ENCODE measurements at regions not wholly inside any gene's neighbourhood (a gene's known extent, or its start where the extent isn't known, plus 50 kb on each side); places are given as distances from the start of the nearest gene placed in this dataset.
"Not testable (repeated sequence)": the region's sequence is repeated elsewhere in the genome, so short reads cannot be mapped to it uniquely, and the experiment has no call there.

DNA sequence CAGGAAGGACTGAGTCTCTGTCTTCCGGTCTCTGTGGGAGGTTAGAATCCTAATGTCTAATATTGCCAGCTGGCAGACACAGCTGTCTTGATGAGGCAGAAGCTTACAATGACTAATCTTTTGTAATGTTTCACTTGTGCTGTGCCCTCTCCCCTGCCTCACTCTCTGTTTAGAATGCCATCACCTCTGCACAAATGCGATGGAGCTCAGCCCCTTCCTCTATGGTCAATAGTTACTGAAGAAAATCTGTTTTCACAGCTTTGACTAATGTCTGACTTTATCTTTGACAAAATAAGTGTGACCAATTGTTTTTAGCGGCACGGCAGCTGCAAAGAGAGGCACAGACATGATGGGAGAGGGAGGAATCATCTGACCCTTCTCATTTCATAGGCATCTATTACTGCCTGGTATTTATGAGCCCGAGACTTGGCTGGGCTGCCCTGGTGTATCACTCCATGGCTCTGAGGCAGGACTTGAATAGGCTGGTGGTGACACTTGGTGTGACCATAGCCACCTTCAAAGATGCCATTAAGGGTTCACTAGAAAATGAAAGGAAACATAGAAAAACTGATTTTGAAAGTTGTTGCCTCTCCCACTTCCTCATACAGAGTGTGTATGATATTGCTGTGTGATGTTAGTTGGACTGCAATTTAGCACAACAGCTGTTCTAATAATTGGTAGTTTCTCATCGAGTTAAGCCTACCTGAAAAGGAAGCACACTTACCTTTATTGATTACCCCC, 163.2 kb upstream of the NBPF11 start:
- DNase-seq (ENCODE audit: low spot score) = no peak

DNA sequence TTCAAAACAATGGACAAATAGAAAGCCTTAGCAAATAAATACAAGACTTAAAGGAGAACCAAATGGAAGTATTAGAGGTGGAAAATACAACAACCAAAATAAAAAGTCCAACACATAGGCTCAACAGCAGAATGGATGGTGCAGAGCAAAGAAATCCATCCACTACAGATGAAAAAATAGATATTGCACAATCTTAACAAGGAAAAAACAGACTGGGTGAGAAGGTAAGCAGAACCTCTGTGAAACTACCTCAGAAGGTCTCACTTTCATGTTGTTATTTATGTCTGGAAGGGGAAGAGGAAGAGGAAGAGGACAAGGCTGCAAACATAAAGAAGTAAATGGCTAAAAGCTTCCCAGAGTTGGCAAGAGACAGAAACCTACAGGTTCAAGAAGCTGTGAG, 158.7 kb upstream of the NBPF11 start:
- no peak for DNase-seq (ENCODE audit: low spot score)

DNA sequence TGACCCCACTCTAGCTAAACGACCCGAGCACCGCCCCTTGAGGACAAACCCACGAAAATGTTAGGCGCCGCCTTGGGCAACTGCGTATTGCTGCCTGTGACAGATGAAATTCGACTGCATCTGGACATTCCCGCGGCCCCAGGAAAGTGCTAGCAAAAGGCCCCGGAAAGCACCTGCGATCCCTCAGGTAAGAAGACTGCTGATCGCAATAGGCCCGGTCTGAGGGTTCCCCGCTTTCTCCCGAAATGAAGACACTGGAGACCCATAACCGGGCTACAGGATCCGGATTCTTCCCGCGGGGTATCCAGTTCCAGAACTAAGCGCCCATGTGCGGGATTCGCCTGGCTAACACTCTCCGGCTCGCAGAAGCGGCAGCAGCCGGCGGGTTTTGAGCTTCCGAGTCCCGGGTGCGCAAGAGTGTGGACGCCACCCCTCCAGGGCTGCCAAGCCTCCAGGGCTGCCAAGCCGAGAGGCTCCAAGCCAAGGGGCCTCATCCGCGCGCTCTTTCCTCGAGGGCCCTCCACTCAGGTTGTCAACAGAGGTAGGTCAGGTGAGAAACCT, 157.9 kb upstream of the NBPF11 start:
- no peak for DNase-seq (ENCODE audit: low spot score)

DNA sequence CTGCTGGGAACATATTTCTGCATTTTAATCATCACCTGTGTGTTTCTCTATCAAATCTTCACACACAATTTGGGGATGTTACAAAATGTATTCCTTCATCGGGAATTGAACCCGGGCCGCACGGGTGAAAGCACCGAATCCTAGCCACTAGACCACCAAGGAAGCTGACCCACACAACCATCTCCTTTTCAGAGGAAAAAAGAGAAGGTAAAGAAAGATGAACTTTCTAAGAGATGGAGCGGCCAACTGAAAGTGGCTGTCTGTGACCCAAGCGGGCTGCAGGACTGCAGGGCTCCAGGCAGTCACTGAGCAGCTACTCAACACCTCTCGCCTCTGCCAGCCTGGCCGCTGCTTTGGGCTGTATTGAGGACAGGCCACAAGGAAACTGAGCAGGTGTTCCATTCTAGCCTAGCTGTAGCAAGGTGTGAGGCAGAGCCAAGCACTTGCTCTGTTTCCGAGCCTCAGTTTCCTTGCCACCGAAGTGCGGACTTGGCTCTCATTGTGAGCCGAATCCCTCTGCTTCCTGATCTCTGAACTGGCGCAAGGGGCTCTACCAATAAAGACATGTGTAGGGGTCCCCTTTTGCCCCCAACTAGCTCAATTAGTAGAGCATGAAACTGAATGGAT, 156.9 kb upstream of the NBPF11 start:
- no peak for DNase-seq (ENCODE audit: low spot score)

DNA sequence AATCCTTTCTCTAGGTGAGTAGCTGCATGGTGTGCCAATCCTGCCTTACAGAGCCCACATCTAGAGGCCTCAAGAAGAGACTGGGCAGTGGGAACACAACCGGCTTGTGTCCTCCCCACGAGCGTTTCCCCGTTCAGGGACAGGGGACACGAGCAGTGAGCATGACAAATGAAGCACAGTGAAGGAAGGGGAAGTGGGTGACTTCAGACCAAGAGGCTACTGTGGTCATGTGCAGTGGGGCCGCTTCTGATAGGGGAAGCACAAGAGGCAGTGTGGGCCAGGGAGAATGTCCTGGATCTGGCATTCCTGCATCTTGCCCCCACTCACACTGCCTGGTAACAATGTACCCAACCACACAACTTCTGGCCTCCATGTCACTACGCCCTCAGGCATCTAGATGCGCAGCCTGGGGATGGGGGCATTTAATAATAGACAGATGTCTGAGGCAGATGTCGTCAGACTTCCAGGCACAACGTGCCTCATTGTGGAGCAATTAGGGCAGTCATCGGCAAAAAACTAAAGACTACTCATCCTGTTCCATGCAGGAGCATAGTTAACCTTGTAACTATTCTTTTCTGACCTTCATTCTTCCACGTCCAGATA, 155.6 kb upstream of the NBPF11 start:
- DNase-seq (ENCODE audit: low spot score) = no peak

DNA sequence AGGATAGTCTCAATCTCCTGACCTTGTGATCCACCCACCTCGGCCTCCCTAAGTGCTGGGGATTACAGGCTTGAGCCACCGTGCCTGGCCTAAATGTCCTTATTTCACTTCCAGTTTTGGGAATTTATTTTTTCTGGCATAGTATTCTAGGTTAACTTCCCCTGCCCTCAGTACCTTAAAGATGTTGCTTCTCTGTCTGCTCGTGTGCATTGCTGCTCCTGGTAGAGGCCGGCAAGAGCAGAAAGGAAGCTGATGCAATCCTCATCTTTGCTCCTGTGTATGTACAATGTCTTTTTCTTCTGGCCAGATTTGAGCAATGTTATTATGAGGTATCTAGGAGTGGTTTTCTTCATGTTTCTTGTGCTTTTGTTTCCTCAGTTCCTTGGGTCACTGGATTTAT, 152.9 kb upstream of the NBPF11 start:
- DNase-seq (ENCODE audit: low spot score) = not testable (repeated sequence)

DNA sequence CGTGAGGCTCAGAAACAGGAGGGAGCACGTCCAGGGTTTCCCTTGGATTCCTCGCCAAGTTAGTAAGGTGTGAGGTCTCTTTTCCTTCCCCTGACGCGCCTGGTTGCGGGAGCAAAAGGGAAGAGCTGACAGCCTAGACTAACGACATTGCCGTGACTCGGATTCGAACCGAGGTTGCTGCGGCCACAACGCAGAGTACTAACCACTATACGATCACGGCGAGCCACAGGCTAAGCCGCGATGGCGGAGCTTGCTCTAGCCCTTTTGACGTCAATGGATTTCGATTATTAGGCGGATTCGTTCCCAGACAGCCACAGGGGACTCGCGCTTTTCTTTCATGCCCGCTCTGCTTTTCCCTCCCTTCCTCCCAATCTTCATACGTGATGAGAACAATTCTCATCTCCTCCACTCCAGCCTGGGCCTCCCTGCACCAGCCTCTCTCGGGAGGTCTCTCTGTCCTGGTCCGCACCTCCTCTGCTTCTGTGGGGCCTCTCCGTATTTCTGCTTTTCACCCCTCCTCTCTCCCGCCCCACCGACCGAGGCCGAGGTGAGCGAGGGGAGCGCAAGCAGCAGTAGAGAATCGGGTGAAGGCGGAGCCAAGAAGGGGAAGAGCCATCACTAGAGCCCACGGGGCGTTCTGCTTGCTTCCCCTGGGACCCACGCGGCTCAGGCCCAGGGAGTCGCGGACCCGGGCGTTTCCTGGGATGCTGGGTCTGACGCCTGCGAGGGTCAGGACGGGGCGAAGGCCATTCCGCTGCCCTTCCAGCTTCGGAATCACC, 150.7 kb upstream of the NBPF11 start:
- DNase-seq (ENCODE audit: low spot score) = not testable (repeated sequence)

DNA sequence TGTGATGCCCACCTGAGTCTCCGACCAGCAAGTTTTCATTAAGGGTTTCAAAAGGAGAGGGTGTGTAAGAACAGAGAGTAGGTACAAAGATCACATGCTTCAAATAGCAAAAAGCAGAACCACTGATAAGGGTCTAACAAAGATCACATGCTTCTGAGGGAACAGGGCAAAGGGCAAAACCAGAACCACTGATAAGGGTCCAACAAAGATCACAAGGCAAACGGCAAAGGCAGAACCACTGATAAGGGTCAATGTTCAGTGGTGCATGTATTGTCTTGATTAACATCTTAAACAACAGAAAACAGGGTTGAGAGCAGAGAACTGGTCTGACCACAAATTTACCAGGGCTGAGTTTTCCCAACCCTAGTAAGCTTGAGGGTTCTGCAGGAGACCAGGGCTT, 145.8 kb upstream of the NBPF11 start:
- not testable (repeated sequence) for DNase-seq (ENCODE audit: low spot score)

DNA sequence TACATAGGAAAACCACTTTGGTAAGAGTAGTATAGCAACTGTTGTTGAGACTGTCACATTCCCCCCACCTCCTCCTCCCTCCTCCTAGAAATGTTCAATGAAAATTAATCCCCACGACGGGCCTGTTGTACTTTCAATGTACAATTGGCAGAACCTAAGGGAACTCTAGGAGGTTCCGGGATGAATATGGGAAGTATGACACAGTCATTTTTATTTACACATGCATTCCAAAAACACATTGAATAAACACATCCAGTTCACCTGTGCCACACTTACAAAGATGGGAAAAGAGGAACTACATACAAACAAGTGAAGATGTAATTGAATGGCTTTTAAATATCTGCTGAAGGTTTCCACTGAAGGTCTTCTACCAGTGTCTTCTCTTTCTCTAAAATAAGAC, 144.4 kb upstream of the NBPF11 start:
- no peak for DNase-seq (ENCODE audit: low spot score)

DNA sequence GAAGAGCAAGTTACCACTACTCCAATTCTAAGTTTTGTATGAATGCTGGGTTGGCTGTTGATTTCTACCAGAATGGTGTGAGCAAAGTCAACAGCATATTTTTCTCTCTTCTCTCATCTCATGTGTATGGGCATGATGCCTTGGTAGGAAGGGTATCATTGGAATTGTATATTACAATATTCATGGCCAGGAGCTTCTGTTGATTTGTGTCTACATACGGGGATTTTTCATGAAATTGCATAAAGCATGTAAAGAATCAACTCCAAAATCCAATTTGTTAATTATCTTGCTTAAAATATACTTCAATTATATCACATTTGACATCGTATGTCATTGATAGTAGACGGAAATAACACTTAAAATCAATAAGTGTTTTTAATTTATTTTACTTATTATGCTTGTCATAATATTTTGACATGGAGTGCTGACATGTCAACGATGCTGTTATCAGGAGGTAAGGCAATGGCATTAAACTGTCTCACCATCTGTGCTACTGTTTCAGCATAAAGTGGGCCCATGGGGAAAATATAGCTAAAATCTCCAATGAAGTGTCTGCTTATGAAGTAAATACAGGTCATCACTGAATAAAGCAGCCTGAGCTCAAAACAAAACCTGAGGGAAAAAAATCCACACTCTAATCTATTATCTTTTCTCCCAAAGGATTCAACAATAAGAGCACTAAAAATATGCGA, 142.2 kb upstream of the NBPF11 start:
- DNase-seq (ENCODE audit: low spot score) = no peak

DNA sequence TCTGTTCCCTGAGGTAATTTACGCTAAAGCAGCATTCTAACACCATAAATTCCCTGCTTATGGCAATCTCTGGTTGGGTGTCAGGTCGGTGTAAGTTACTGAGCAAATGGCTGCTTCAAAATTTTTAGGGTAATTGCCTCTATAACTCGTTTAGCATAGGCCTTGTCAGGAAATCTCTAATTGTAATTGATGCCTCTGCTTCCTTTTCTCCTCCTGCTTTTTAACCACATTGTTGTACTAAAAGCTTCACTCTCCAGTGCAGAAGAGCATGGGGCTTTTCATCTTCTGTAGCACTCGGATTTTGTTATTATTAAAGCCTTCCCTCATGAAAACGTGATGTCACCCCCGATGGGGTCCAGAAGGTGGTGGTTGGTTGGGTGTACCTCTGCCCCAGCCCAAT, 141.6 kb upstream of the NBPF11 start:
- DNase-seq (ENCODE audit: low spot score) = no peak

DNA sequence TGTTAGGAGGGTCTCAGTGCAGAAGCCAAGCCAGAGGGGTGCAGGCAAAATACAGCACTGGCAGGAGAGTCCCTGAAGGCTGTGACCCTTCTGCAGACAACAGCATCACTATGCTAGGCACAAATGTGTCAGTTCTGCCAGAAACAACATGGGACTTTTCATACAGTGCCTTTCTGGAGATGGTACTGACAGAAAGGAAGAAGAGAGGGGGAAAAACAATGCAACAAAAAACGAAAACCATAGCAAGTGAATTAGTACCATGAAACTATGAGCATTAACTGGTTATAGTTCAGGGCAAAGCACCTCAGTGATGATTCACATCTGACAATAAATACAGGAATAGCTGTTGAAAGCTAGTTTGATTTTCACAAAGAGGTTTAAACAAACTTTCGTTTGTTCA, 140.8 kb upstream of the NBPF11 start:
- DNase-seq (ENCODE audit: low spot score) = no peak

DNA sequence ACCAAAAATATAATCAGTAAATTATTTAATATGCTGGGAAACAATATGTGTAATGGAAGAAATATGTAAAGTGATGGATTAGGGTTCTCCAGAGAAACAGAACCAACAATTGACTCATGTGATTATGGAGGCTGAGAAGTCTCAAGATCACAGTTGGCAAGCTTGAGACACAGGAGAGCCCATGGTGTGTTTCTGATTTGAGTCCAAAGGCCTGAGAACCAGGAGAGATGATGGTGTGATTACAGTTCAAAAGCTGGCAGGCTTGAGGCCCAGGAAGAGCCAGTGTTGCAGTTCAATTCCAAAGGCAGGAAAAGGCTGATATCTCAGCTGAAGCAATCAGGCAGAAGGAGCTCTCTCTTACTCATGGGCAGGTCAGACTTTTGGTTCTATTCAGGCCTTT, 138.8 kb upstream of the NBPF11 start:
- DNase-seq (ENCODE audit: low spot score) = no peak

DNA sequence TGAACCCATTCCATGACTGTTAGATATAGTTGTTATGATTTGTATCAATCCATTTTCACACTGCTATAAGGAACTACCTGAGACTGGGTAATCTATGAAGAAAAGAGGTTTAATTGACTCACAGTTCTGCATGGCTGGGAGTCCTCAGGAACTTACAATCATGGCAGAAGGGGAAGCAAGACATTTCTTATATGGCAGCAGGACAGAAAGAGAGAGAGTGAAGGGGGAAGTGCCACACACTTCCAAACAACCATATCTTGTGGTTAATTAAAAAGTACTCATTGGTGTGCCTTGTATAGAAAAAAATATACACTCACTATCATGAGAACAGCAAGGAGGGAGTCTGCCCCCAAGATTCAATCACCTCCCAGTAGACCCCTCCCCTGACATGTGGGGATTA, 137.6 kb upstream of the NBPF11 start:
- DNase-seq (ENCODE audit: low spot score) = no peak

DNA sequence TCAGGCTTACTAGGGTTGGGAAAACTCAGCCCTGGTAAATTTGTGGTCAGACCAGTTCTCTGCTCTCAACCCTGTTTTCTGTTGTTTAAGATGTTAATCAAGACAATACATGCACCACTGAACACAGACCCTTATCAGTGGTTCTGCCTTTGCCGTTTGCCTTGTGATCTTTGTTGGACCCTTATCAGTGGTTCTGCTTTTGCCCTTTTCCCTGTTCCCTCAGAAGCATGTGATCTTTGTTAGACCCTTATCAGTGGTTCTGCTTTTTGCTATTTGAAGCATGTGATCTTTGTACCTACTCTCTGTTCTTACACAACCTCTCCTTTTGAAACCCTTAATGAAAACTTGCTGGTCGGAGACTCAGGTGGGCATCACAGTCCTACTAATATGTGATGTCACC, 133.9 kb upstream of the NBPF11 start:
- DNase-seq (ENCODE audit: low spot score) = not testable (repeated sequence)

DNA sequence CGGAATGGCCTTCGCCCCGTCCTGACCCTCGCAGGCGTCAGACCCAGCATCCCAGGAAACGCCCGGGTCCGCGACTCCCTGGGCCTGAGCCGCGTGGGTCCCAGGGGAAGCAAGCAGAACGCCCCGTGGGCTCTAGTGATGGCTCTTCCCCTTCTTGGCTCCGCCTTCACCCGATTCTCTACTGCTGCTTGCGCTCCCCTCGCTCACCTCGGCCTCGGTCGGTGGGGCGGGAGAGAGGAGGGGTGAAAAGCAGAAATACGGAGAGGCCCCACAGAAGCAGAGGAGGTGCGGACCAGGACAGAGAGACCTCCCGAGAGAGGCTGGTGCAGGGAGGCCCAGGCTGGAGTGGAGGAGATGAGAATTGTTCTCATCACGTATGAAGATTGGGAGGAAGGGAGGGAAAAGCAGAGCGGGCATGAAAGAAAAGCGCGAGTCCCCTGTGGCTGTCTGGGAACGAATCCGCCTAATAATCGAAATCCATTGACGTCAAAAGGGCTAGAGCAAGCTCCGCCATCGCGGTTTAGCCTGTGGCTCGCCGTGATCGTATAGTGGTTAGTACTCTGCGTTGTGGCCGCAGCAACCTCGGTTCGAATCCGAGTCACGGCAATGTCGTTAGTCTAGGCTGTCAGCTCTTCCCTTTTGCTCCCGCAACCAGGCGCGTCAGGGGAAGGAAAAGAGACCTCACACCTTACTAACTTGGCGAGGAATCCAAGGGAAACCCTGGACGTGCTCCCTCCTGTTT, 128.9 kb upstream of the NBPF11 start:
- not testable (repeated sequence) for DNase-seq (ENCODE audit: low spot score)

DNA sequence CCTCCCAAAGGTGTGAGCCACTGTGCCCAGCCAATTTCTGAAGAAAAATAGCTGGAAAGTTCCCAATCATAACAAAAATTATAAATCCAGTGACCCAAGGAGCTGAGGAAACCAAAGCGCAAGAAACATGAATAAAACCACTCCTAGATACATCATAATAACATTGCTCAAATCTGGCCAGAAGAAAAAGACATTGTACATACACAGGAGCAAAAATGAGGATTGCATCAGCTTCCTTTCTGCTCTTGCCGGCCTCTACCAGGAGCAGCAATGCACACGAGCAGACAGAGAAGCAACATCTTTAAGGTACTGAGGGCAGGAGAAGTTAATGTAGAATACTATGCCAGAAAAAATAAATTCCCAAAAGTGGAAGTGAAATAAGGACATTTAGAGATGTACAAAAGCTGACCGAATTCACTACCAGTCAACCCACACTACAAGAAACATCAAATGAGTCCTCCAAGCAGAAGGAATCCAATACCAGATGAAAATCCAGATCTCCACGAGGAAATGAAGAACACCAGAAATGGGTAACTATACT, 127.0 kb upstream of the NBPF11 start:
- DNase-seq (ENCODE audit: low spot score) = not testable (repeated sequence)

DNA sequence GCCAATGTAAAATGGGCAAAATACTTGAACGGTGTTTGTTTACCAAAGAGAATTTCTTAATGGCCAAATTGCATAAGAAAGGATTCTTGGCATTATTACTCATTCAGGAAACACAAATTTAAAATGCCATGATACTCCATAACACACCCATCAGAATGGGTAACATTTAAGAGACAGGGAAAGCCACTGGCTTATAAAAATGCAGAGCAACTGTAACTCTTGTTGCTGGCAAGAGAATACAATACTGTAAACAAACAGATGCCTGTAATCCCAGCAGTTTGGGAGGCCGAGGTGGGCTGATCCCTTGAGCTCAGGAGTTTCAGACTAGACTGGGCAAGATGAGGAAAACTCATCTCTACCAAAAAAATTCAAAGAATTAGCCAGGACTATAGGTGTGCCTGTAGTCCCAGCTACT, 125.8 kb upstream of the NBPF11 start:
- DNase-seq (ENCODE audit: low spot score) = not testable (repeated sequence)

DNA sequence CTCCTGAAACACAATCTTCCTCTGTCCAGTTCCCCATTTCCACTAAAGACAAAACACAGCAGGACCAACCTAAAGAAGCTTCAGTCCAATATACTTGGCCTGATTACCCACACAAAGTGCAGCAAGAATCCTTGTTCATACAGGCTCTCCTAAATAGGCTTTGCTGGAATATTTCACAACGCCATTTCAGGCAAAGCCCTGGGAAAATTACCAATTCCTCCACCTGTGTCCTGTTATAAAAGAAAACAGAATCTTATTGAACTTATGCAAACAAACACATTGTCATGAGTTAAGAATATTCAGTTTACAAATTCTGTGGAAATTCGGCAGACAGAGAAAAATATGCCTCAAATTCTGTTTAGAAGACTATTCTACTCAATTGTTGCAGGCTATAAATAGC, 115.0 kb upstream of the NBPF11 start:
- DNase-seq (ENCODE audit: low spot score) = not testable (repeated sequence)

DNA sequence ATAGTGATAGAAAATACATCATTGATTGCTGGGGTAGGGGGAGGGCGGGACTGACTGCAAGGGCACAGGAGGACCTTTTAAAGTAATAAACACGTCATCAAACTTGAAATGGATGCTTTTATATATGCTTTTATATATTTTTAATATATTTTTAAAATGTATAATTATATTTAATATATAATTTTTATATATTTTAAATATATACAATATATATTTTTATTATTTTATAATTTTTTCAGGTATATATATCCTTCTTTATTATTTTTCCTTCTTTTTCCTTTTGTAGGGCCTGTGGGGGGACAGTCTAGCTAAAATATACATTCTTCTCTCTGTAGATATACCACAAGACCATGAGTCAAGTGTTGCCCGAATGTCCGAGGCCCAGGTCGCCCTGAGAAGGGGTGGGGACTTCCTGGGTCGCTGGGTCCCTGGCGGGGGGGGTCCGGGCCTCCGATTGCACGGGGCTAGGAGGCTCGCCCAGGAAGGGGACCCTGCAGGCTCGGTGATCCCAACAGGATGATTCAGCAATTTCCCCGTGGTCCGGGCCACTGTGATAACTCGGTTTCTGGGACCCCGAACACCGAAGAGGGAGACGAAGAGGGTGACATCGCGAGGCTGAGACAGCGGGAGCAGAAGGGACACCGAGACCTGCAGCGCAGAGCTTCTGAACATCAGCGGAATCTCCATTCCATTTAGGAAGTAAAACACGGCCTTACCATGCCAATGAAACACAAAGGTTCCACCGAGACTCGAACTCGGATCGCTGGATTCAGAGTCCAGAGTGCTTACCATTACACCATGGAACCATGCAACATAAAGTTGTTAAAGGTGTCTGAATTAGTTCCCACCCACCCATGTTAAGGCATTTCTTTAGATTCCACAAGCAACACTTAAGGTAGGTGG, 112.5 kb upstream of the NBPF11 start:
- no peak for DNase-seq (ENCODE audit: low spot score)

All from AG08395 (cell line).